HG02885 (cell line): ENCODE measurements at regions not wholly inside any gene's neighbourhood (a gene's known extent, or its start where the extent isn't known, plus 50 kb on each side); places are given as distances from the start of the nearest gene placed in this dataset.
"Not testable (repeated sequence)": the region's sequence is repeated elsewhere in the genome, so short reads cannot be mapped to it uniquely, and the experiment has no call there.

ENCODE experiments used
- ATAC-seq: cut with Tn5 transposase; IDR thresholded peaks from one replicate; pipeline ENCODE4 v1.9.1; 2021; ENCODE audit warnings: mild to moderate bottlenecking; ENCODE audit not compliant: unreplicated experiment, poor library complexity

DNA sequence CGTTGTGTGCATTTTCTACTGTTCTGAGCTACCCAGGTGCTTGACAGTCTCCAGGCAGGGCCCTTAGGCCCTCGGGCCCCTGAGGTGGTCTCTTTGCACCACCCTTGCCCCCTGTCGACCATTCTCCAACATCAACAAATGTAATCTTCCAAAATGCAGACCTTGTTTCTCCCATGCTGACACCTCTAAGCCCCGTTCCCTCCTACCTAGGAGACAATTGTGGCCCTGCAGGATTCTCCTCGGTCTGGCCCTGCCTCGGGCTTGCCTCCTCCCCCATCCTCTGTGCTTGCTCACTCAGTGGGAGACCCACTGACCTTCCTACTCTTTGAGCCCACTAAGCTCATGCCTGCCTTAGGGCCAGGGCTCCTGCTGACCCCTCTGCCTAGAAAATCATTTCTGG is 104.2 kb upstream of the TARDBP start:
- ATAC-seq = no peak

DNA sequence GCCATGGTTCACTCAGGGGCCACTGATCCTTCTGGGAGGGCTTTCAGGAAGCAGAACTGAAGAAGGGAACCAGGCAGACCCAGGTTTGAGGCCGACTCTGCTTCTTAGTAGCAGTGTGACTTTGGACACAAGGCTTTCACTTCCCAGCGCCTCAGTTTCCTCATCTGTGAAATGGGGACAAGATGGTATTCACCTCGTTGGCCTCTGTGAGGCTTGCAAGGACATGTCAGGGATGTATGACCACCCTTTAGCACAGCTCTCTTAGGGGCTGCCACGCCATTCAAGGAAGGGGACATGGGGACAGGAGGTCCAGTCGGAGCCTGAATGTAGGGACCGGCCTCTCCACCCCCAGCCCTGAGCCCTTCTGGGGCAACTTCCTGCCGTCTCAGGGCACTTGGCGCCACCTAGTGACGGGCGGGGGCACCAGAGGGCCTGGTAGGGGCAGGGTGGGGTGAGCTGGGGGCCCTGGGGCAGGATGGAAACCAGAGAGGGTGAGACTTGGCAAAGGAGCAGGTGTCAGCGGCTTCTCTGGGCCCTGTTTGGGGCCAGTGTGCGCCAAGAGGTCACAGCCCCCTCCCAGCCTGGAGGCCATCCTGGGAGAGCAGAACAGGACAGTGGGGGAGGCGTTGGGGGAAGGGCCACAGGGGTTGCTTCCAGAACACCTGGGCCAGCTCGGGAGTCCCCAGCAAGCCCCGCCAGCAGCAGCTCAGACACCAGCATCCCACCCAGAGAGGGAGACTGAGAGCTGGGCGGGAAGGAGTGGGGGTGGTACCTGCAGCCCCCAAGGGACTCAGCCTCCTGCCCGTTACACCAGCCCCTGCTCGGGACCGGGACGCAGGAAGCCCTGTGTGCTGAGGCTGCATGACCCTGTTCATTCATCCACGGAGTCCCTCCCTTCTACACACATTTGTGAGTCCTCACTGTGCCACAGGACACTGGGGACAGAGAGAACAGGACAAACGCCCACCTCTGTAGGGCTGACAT is 102.5 kb upstream of the TARDBP start:
- ATAC-seq = no peak

DNA sequence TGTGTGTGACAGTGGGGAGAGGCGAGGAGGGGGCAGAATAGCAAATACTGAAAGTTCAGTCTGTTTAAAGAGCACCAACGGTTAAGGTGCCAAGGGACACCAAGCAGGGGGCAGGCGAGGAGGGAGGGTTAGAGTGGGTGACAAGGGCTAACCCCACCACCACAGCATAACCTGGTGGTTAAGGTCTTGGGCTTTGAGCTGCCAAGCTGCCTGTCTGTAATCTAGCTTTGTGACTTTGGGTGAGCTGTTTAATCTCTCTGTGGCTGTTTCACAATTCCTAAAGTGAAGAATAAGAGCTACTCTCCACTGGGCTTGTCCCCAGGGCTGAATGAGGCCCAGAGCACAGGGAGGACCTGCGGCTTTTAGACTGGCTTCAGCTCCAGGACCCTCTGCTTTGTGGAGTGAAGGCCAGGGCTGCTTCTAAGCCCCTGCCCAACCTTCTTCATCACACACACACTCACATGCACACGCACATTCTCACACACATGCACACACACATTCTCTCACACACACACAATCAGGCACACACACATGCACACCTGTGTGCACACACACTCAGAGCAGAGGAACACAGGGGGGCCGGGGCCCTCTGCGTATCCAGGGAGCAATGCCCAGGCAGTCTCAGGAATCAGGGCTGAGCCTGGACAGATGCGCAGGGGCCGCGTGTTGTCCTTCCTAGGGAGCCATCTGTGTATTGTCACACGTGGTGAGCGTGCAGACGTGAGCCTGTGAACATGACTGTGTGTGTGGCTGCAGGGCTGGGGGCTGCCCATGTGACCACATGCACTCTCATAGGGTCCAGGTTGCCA is 101.6 kb upstream of the TARDBP start:
- ATAC-seq = no peak

DNA sequence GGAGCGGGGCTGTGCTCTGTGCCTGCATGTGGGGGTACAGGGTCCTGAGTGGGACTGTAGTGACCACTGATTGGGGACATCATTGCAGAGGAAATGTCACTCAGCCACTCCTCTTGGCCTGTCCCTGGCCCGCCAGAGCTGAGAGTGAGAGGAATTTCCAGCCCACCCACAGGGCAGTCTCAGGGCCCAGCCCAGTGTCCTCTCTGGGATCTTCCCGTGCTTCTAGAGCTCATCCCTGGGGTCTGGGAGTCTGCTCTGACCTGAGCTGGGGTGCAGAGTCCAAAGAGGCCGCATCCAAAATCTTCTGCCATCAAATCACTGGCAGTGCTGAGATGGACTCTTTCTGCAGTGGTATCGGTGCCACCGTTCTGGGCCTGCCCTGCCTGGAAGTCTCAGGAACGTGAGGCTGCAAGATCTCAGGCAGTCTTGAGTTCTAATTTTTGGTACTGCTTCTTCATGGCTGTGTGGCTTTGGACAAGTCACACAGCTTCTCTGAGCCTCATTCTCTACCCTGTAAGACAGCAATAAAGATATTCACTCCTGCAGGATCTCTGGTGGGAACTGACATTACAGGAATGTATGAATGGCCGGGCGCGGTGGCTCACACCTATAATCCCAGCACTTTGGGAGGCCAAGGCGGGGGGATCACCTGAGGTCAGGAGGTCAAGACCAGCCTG is 100.8 kb upstream of the TARDBP start:
- no peak for ATAC-seq

DNA sequence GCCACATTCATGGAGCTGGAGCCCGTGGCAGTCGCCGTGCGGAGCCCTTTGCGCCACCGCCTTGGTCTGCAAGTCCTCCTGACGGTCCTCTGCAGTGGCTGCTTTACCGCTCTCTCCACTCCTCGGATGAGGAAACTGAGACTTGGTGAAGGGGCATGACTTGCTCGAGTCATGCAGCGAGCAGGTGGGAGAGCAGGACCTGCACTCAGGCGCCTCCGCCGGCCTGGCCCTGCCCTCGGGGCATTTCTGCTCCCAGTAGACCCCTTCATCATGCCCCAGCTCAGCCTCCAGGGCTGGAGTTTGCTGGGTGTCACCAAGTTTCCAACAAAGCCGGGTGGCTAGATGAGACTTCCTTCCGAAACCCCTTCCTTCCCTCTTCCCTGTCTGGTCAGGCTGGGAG is 100.0 kb upstream of the TARDBP start:
- no peak for ATAC-seq

DNA sequence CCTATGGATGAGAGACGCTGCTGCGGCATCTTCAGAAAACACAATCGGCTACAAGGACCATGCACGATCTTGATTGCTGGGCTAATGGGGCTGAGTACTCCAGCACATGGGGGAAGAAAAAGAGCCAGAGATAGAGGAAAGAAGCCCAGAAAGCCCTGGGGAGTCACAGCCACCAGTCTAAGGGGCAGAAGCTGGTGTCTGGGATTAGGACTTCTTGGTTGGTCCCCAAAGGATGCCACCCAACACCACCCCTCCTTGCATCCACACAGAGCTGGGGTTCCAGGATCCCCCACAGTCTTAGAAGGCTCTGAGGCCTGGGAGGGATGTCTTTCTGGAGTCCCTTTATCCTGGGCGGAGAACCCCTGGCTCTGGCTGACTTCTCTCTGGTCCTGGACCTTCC is 98.4 kb upstream of the TARDBP start:
- ATAC-seq = no peak

DNA sequence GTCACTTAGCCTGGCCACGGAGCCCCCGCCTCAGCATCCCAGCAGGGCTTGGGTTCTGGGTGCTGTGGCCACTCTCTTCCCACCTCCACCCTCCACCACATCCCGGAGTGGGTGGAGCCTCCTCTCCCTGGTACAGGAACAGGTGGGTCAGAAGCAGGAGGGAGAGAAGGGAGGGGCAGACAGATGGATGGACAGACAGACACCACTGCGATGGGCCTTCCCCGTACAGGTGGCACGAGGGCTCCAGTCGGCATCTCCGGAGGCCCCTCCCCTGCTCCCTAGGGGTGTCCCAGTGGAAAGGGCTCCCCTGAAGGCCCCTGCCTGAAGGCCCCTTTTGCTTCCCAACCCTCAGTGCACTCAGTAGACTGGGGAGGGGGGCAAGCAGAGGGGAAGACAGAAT is 96.9 kb upstream of the TARDBP start:
- ATAC-seq = no peak

DNA sequence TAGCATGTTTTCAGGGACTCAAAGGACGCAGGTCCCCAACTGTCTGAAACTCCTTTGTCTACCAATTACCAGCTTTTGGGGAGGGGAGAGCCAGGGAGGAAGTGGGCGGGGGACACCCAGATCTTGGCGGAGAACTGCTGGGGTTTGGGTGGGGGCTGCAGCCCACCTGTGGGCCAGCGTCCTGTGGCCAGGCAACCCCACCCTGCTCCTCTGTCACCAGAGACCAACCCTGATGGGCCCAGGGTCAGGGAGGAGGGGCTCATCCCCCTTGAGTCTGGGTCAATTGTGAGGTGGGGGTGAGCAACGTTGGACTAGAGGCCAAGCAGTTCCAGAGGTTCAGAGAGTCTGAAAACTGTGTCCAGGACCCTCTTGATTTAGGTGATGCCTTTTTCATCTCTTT is 96.1 kb upstream of the TARDBP start:
- ATAC-seq = no peak

DNA sequence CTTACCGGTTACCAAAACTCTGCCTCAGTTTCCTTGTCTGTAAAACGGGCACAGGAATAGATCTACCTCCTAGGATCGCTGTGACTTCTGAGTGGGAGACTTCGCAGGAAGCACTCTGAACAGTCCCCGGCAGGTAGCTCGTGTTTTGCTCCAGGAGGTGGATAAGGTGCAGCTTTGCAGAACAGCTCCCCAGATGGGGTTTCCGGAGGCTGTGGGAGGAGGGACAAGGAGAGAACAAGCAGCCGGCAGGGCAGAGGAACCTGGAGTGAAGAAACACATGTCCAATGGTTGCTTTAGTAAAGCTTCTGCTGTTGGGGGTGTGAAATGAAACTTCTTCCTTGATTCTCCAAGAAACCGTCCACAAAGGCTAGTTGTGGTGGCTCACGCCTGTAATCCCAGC is 95.5 kb upstream of the TARDBP start:
- no peak for ATAC-seq

DNA sequence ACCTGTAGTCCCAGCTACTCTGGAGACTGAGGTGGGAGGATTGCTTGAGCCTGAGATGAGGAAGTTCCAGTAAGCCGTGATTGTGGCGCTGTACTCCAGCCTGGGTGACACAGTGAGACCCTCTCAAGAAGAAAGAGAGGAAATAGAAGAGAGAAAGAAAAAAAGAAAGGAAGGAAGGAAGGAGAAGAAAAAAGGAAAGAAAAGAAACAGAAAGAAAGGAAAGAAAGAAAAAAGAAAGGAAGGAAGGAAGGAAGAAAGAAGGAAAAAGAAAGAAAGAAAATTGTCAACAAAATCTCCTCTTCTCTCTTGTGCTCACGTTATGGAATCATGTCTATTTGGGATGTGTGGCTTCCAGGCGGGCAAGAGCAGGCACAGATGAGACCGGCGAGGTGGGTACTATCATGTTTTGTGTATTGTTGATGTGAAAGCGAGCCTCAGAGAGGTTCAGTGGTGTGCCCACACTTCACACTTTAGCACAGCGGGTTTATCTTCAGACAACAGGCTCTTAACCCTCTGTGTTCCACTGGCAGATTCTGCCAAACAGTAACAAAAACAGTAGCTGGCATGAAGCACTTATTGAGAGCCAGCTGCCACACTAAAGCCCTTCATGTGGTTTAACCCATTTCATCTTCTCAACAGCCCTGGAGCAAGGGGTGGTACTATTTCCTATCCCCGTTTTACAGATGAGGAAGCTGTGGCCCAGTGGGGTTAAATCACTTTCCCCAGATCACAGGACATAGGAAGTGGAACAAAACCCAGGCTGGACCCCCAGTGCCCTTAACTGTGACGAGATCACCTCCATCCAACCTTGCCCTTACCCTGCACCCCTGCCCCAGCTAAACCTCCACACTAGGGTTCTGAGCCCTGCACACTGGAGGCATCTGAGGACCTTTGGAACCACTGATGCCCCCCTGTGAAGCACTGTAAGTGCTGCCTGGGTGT is 94.7 kb upstream of the TARDBP start:
- no peak for ATAC-seq

DNA sequence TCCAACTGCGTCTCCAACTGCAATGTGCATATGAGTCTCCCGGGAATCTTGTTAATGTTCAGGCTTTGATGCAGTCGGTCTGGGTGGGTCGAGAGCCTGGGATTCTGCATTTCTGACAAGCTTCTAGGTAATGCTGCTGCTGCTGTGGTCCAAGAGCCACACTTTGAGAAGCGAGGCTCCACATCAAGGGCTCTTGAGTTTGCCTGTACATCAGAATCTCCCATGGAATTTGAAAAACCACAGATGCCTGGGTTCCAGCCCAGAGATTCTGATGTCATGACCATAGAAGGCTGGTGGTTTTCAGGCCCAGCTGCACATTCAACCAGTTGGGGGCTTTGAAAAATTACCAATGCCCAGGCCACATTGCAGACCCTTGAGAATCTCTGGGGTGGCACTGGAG is 93.9 kb upstream of the TARDBP start:
- ATAC-seq = no peak

DNA sequence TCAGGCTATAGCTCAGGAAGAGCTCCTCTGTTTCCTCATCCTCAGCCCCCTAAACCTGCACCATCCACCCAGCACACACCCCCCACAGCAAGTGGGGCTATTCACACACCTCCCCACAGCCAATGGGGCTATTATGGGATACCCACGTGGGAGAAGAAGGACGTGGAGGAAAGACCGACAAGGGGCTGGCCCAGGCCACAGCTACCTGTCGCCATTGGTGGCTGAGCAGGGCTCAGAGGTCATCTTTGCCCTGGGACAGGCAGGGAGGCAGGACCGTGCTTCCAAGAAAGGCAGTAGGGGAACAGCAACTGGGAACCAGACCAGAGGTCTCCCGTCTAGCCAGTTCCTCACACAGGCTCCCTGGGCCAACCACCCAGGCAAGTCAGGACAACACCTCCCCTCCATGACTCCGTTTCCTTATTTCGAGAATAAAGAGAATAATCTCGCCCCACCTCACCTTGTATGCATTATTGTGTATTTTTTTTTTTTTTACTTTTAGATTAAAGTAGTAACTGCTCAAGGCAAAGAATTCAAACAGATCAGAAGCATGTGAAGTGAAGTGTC is 92.3 kb upstream of the TARDBP start:
- ATAC-seq = no peak

DNA sequence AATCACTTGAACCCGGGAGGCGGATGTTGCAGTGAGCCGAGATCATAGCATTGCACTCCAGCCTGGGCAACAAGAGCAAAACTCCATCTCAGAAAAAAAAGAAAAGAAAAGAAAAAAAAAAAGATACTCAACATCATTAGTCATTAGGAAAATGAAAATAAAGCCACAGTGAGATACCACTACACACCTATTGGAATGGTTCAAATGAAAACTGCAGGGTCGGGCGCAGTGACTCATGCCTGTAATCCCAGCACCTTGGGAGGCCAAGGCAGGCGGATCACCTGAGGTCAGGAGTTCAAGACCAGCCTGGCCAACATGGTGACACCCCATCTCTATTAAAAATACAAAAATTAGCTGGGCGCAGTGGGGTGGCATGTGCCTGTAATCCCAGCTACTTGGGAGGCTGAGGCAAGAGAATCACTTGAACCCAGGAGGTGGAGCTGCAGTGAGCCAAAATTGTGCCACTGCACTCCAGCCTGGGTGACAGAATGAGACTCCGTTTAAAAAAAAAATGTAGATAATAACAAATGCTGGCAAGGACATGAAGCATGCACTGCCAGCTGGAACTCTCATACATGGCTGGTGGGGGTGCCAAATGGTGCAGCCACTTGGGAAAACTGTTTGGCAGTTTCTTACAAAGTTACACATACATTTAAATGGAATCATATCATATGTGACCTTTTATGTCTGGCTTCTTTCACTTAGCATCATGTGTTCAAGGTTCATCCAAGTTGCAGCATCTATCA is 90.0 kb upstream of the TARDBP start:
- ATAC-seq = not testable (repeated sequence)

DNA sequence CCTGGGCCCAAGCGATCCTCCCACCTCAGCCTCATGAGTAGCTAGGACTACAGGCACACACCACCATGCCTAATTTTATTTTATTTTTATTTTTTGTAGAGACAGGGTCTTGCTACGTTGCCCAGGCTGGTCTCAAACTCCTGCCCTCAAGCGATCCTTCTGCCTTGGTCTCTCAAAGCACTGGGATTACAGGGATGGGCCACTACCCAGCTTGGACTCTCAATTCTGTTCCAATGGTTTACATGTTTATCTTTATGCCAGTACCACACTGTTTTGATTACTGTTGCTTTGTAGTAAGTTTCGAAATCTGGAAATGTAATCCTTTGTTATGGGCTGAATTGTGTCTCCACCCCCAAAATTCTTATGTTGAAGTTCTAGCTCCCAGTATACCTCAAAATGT is 88.4 kb upstream of the TARDBP start:
- no peak for ATAC-seq

DNA sequence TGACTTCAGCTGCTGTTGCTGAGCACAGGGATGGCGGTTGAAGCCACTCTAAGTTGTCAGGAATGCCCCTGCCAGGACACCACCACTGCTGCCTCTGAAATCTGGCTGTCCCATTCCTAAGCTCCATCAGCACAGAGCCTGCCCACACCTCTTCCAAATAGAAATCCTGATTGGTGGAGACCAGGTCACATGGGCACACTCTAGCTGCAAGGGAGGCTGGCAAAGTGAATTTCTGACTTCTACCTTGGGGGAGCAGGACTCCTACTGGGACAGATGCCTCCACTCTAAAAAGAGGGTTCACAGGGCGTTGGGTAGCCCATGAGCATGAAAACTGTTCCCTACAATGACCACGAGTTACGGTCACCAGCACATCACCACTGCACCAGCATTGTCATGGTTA is 83.8 kb upstream of the TARDBP start:
- no peak for ATAC-seq

DNA sequence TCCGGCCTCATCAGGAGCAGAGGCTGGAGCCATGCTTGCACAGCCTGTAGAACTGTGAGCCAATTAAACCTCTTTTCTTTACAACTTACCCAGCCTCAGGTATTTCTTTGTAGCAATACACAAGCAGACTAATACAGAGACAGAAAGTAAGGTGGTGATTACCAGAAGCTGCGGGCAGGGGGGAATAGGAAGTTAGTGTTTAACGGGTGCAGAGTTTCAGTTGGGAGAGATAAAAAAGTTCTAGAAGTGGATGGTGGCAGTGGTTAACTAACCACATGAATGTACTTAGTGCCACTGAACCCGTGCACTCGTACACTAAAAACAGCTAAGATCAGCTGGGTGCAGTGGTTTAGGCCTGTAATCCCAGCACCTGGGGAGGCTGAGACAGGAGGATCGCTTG is 80.4 kb upstream of the TARDBP start:
- no peak for ATAC-seq

DNA sequence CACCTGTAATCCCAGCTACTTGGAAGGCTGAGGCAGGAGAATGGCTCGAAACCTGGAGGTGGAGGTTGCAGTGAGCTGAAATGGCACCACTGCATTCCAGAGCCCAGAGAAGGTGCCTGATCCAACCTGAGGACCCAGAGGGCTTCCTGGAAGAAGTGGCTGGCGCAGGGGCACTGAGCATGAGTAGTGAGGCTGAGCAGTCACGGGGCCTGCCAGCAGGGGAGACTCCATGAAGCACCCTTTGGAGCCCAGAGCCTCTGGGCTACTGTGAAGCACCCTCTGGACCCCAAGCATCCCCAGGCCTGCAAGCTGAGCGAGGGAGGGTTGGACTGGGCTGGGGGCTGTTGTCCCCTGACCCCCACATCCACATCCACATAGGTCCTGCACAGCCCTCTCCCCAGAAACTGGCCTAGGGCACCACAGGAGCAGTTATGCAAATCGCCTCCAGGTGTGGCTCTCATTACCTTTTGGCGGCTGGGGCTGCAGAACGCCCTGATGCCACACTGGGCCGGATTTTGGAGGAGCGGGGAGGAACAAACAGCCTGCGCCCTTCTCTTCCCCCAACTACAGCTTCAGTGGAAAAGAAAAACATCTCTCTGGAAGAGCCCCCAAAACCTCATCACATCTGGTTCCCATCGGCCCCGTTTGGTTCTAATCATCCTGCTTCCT is 78.2 kb upstream of the TARDBP start:
- ATAC-seq = no peak

DNA sequence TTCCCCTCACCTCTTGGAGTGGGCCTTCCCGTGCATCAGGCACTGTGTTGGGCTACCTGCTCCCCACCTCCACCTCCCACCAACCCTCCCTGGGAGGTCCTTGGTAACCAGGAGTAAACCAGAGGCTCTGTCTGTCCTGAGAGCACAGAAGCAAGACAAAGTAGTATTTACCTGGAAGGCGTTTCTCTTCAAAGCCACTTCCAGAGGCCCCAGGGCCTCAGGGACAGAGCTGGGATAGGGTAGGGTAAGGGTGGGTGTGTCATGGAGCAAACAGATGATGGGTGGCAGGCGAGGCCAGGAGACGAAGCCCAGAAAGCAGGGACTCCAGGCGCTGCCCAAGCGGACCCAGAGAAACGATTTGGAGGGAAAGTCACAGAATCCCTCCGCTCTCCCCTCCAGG is 77.2 kb upstream of the TARDBP start:
- ATAC-seq = no peak
